HG03354 (cell line): ENCODE measurements at regions not wholly inside any gene's neighbourhood (a gene's known extent, or its start where the extent isn't known, plus 50 kb on each side); places are given as distances from the start of the nearest gene placed in this dataset.
"Not testable (repeated sequence)": the region's sequence is repeated elsewhere in the genome, so short reads cannot be mapped to it uniquely, and the experiment has no call there.

Experiments
- ATAC-seq: cut with Tn5 transposase; IDR thresholded peaks from one replicate; pipeline ENCODE4 v1.9.1; 2021; ENCODE audit warnings: mild to moderate bottlenecking; ENCODE audit not compliant: unreplicated experiment, poor library complexity, severe bottlenecking

GRCh38 chr16:14384745-14385144, 245.3 kb downstream of the PARN start:
- ATAC-seq, result no peak

- not testable (repeated sequence) for ATAC-seq
Observed at GRCh38 chr16:14383844-14384243, 246.2 kb downstream of the PARN start.

GRCh38 chr16:14378689-14379467, 251.2 kb downstream of the PARN start:
- ATAC-seq, result no peak

- ATAC-seq, result no peak
Observed at GRCh38 chr16:14378131-14378551, 251.9 kb downstream of the PARN start.

GRCh38 chr16:14377326-14377725, 252.7 kb downstream of the PARN start:
- ATAC-seq, result no peak

- no peak for ATAC-seq
Observed at GRCh38 chr16:14375132-14375491, 254.9 kb downstream of the PARN start.

GRCh38 chr16:14374451-14375131, 255.5 kb downstream of the PARN start:
- no peak for ATAC-seq

GRCh38 chr16:14373896-14374295, 256.2 kb downstream of the PARN start:
- ATAC-seq, result no peak

GRCh38 chr16:14373406-14373805, 256.7 kb downstream of the PARN start:
- no peak for ATAC-seq

GRCh38 chr16:14372471-14372870, 257.6 kb downstream of the PARN start:
- no peak for ATAC-seq

- no peak for ATAC-seq
Observed at GRCh38 chr16:14371778-14372431, 258.2 kb downstream of the PARN start.

GRCh38 chr16:14370736-14371234, 259.3 kb downstream of the PARN start:
- ATAC-seq, result no peak

- ATAC-seq, result no peak
Observed at GRCh38 chr16:14369734-14370598, 260.1 kb downstream of the PARN start.

- ATAC-seq, result no peak
Observed at GRCh38 chr16:14368399-14368798, 261.7 kb downstream of the PARN start.

- ATAC-seq, result no peak
Observed at GRCh38 chr16:14366974-14367707, 262.9 kb downstream of the PARN start.

- no peak for ATAC-seq
Observed at GRCh38 chr16:14366447-14366846, 263.6 kb downstream of the PARN start.

GRCh38 chr16:14365200-14365851, 264.7 kb downstream of the PARN start:
- no peak for ATAC-seq

- no peak for ATAC-seq
Observed at GRCh38 chr16:14364386-14365199, 265.5 kb downstream of the PARN start.
